ENCODE measurements at regions not wholly inside any gene's neighbourhood (a gene's known extent, or its start where the extent isn't known, plus 50 kb on each side); places are given as distances from the start of the nearest gene placed in this dataset.
"Not testable (repeated sequence)": the region's sequence is repeated elsewhere in the genome, so short reads cannot be mapped to it uniquely, and the experiment has no call there.

DNA sequence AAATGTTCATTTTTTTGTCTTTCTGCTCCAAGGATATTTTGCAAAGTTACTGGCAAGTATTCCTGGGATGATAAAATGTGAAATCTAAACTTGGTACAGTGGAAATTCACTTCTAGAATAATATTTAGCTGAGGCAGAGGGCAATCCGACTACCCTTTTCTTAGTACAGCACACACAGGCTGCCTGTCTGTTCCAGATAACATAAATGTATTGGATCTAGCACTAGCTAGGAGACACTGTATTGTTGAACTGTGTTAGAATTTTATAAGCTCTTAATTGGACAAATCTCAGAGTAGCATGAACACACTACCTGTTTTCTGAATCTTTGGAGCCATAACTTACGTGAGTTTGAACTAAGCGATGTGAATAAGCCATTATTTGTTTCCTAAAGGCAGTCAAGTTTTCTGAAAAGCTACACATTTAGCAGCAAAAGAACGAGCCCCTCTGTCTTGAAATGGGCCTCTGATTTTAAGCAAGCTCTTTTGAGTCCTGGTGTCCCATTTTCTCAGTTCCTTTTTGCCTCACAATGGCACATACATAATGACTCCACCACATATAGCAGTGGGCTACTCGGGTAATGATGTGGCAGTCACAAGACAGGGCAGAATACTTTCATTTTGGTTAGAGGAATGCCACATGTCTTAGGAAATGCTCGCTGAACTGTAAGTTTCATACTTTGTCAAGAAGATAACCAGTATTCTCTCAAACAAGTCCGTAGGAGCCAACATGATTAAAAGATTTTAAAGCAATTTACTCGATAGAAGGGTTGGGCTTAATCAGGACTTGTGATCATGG, 116.5 kb upstream of the ESR1 start:
- H3K27ac Mint-ChIP-seq, result peak overlapping the region; percentile 68
- peak overlapping the region; percentile 73 for H3K4me3 Mint-ChIP-seq
- no peaks in the 10 kb centered on the region for H3K9me3 Mint-ChIP-seq
- no peaks in the 10 kb centered on the region for H3K36me3 Mint-ChIP-seq (ENCODE audit: low read depth)
- H3K27me3 Mint-ChIP-seq, result peaks cover 4% of the 10 kb centered on the region
- peaks cover 15% of the 10 kb centered on the region for H3K4me1 Mint-ChIP-seq
- ATAC-seq (replicated peaks), result peak; percentile 98

DNA sequence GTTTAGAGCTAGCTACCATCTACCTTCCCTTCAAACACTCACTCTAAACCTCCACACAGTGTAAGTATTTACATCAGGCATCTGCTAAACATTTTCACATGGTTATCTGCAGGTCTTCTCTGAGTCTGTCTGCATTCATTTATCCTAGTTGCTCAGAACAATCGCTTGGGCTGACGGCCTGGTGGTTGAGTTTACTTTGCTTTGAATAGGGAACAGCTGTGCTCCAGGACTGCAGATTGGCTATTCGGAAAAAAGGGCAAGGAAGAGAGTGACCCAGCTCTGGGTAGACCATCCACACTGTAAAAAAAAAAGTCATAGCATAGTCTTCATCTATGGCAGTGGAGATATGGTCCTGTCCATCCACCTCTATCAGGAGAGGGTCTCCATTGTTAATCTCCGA, 115.3 kb upstream of the ESR1 start:
- Mint-ChIP-seq H3K9me3 (no peaks in the 10 kb centered on the region), H3K4me3 (no peak overlapping the region), H3K4me1 (peaks cover 15% of the 10 kb centered on the region), H3K27ac (no peak overlapping the region), H3K27me3 (peaks cover 6% of the 10 kb centered on the region), H3K36me3 (ENCODE audit: low read depth) (no peaks in the 10 kb centered on the region)
- no peak for ATAC-seq (replicated peaks)

DNA sequence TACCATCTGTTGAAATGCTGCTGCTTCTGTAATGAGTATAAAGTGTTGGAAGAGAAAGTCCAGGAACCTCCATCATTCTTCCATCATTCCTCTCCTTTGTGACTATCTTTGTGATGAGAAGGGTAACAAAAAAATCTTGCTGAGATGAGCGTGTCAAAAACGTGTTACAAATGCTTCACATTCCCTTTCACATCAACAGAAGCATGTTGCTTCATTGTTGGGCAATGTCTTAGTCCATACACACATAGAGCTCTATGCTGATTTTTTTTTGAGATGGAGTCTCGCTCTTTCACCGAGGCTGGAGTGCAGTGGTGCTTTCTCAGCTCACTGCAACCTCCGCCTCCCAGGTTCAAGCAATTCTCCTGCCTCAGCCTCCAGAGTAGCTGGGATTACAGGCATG, 114.1 kb upstream of the ESR1 start:
- Mint-ChIP-seq H3K27ac (no peak overlapping the region), H3K36me3 (ENCODE audit: low read depth) (no peaks in the 10 kb centered on the region), H3K4me3 (no peak overlapping the region), H3K9me3 (no peaks in the 10 kb centered on the region), H3K4me1 (peaks cover 15% of the 10 kb centered on the region), H3K27me3 (peaks cover 5% of the 10 kb centered on the region)
- no peak for ATAC-seq (replicated peaks)

DNA sequence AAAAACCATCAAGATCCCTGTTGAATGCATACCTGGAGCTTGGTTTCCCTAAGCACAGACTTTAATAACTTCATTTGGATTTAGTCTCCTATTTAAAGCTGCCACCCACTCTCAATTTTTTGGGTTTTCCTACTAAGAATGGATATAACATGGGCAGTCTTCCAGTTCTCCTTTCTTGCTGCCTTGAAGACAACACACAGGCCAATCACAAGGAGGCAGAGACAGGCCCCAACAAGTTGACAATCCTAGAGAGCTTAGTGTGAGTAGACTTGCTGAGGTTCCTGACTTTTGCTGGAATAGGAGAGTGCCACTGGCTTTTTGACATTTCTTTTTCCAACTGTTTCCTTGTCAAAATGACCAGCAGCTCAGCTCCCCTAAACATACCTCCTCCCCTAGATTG, 112.3 kb upstream of the ESR1 start:
- Mint-ChIP-seq H3K4me1 (peaks cover 13% of the 10 kb centered on the region), H3K9me3 (no peaks in the 10 kb centered on the region), H3K4me3 (no peak overlapping the region), H3K36me3 (ENCODE audit: low read depth) (no peaks in the 10 kb centered on the region), H3K27ac (no peak overlapping the region), H3K27me3 (peaks cover 8% of the 10 kb centered on the region)
- no peak for ATAC-seq (replicated peaks)

DNA sequence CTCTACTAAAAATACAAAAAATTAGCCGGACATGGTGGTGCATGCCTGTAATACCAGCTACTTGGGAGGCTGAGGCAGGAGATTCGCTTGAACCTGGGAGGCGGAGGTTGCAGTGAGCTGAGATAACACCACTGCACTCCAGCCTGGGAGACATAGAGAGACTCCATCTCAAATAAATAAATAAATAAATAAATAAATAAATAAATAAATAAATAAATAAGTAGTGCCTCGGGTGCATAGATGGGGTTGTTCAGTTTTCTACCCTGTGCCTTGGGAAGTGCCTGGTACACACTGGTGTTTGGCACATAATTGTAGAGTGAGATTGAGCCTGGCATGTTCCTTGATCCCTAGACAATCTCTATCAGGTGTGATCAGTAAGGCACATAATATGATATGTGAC, 111.2 kb upstream of the ESR1 start:
- ATAC-seq (replicated peaks); H3K4me3 Mint-ChIP-seq; H3K9me3 Mint-ChIP-seq: not testable (repeated sequence)

DNA sequence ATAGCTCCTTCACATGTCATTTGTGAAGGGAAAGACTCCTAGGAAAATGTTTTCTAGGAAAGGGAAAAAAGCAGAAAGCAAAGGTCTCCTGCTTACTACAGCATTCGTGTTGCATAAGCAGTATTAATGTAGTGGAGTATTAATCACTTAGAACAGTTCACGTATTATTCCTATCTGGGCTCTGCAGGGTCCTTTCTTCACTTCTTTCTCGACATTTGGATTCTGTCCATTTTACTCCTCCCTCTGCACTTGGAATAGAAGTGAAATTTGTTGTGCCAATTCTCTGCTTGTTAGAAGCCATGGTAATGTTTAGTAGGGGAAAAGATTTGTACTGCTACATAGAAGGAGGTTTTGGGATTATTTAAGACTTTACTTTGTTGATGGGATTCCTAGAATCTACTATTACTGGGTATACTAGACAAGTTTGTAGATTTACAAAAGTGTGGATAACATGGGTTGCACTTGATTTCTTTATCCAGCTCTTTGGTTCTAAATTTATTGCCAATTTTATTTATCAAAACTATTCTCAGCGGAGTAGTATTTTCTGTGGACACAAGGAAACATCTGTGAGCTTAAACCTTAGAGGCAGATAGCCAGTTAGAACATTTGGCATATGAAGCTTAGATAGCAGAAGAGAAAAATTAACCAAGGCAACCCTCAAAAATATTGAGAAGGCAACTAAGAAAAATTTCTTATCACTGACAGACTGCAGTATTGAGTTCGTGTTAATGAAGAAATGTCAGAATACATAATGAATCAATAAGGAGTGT, 108.4 kb upstream of the ESR1 start:
- Mint-ChIP-seq H3K27ac (no peak overlapping the region), H3K36me3 (ENCODE audit: low read depth) (no peaks in the 10 kb centered on the region), H3K4me3 (no peak overlapping the region), H3K9me3 (no peaks in the 10 kb centered on the region), H3K27me3 (peaks cover 14% of the 10 kb centered on the region), H3K4me1 (peaks cover 17% of the 10 kb centered on the region)
- ATAC-seq (replicated peaks), result no peak

More for the DNA sequence above, 111.2 kb upstream of the ESR1 start:
- H3K27me3 Mint-ChIP-seq; H3K4me1 Mint-ChIP-seq; H3K36me3 Mint-ChIP-seq (ENCODE audit: low read depth); H3K27ac Mint-ChIP-seq: not testable (repeated sequence)

GRCh38 chr6:151699719-151700118, 107.8 kb upstream of the ESR1 start:
- Mint-ChIP-seq H3K27ac (no peak overlapping the region), H3K36me3 (ENCODE audit: low read depth) (no peaks in the 10 kb centered on the region)

GRCh38 chr6:151701911-151702562, 105.4 kb upstream of the ESR1 start:
- Mint-ChIP-seq H3K27ac (peak overlapping the region; percentile 83), H3K36me3 (ENCODE audit: low read depth) (no peaks in the 10 kb centered on the region), H3K9me3 (no peaks in the 10 kb centered on the region), H3K27me3 (peaks cover 12% of the 10 kb centered on the region), H3K4me3 (peak overlapping the region; percentile 66), H3K4me1 (peaks cover 17% of the 10 kb centered on the region)
- ATAC-seq (replicated peaks), result peak; percentile 76

More at GRCh38 chr6:151699719-151700118, 107.8 kb upstream of the ESR1 start:
- Mint-ChIP-seq H3K4me1 (peaks cover 17% of the 10 kb centered on the region), H3K27me3 (peaks cover 14% of the 10 kb centered on the region), H3K9me3 (no peaks in the 10 kb centered on the region), H3K4me3 (no peak overlapping the region)
- ATAC-seq (replicated peaks), result no peak

DNA sequence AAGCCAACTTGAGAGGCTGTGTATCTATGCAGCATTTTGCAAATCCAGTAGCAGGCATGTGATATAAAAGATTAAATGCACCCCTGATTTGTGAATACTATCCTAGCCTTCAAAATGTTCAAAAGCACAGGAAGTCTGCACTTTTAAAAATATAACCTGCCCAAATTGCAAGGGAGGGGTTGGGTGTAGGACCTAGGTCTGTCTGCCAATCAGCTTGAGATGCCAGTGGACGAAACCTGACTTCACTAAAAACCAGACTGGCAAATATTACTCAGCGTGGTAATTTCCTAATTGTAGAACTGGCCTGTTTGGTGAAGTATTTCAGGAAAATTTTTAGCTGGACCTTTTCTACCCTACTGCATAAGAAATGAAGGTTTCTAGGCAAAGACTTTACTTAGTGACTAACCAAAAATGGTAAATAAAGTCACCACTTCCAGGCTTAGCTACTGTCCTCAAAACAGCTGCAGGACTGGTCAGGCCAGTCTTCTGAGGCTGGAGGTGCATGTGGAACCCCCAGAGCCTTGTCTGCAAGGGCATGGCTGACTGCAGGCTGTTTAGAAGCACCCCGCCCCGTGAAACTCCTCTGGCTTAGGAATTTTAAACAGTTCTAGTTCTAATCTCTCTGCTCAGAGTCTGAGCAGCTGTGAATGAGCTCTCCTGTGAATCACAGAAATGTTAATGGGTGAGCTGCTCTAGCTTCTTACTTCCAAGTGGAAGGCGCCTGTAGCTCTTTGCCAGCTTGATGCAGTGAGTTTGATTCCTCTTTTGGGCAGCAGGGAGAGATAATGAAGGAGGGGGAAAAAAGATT, 104.4 kb upstream of the ESR1 start:
- H3K4me1 Mint-ChIP-seq, result peaks cover 17% of the 10 kb centered on the region
- H3K4me3 Mint-ChIP-seq, result peak overlapping the region; percentile 66
- no peaks in the 10 kb centered on the region for H3K9me3 Mint-ChIP-seq
- H3K27me3 Mint-ChIP-seq, result peaks cover 15% of the 10 kb centered on the region
- peak overlapping the region; percentile 16 for H3K27ac Mint-ChIP-seq
- ATAC-seq (replicated peaks), result peak; percentile 16
- H3K36me3 Mint-ChIP-seq (ENCODE audit: low read depth), result no peaks in the 10 kb centered on the region

GRCh38 chr6:151704383-151704782, 103.1 kb upstream of the ESR1 start:
- Mint-ChIP-seq H3K9me3 (no peaks in the 10 kb centered on the region), H3K27ac (peak overlapping the region; percentile 16), H3K4me3 (peak overlapping the region; percentile 66), H3K4me1 (peaks cover 17% of the 10 kb centered on the region), H3K27me3 (peaks cover 16% of the 10 kb centered on the region), H3K36me3 (ENCODE audit: low read depth) (no peaks in the 10 kb centered on the region)
- peak; percentile 75 for ATAC-seq (replicated peaks)

DNA sequence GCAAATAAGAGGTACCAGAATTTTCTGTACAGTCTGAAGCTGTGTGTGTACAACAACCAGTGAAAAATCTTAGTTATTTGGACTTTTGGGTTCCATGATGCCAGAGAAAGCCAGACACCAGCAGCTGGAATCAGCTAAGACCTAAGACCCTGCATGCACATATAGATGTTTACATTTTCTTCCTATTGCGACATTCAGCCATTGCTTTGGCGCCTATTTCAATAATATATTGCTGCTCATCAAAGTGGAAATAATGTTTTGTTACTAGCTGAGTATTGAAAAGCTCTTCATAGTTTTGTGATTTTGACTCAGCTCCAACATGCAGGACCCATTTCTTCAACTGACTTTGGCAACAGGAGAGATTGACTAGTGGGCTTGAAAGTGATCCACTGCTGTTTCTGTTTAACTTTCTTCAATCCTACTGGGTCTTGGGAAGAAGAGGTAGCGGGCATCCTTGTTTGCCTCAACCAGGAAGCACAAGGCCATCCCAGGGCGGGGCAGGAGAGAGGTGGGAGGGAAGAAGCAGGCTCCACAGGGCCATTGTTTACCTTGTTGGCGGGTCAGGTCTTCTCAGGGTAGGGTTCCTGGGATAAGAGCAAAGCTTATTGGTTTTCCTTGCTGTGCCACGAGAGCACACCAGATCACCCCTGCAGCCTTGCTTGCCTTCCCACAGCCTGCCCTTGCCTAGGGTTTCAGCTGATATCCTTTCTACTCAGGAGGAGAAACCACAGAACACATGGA, 101.3 kb upstream of the ESR1 start:
- Mint-ChIP-seq H3K27ac (no peak overlapping the region), H3K27me3 (peaks cover 13% of the 10 kb centered on the region), H3K9me3 (no peaks in the 10 kb centered on the region), H3K36me3 (ENCODE audit: low read depth) (no peaks in the 10 kb centered on the region), H3K4me3 (no peak overlapping the region), H3K4me1 (peaks cover 17% of the 10 kb centered on the region)
- ATAC-seq (replicated peaks), result no peak

GRCh38 chr6:151709329-151709728, 98.2 kb upstream of the ESR1 start:
- no peaks in the 10 kb centered on the region for H3K4me1 Mint-ChIP-seq
- peak; percentile 72 for ATAC-seq (replicated peaks)
- no peak overlapping the region for H3K27ac Mint-ChIP-seq
- peaks cover 9% of the 10 kb centered on the region for H3K9me3 Mint-ChIP-seq
- no peak overlapping the region for H3K4me3 Mint-ChIP-seq
- H3K27me3 Mint-ChIP-seq, result peaks cover 13% of the 10 kb centered on the region
- no peaks in the 10 kb centered on the region for H3K36me3 Mint-ChIP-seq (ENCODE audit: low read depth)

- Mint-ChIP-seq H3K36me3 (ENCODE audit: low read depth) (no peaks in the 10 kb centered on the region), H3K4me3 (no peak overlapping the region), H3K4me1 (no peaks in the 10 kb centered on the region)
Observed at GRCh38 chr6:151716526-151716932, 91.0 kb upstream of the ESR1 start.

More at GRCh38 chr6:151716526-151716932, 91.0 kb upstream of the ESR1 start:
- Mint-ChIP-seq H3K27ac (no peak overlapping the region), H3K27me3 (peaks cover 28% of the 10 kb centered on the region), H3K9me3 (peaks cover 23% of the 10 kb centered on the region)
- ATAC-seq (replicated peaks), result no peak
